ENCODE measurements at regions not wholly inside any gene's neighbourhood (a gene's known extent, or its start where the extent isn't known, plus 50 kb on each side); places are given as distances from the start of the nearest gene placed in this dataset.

DNA sequence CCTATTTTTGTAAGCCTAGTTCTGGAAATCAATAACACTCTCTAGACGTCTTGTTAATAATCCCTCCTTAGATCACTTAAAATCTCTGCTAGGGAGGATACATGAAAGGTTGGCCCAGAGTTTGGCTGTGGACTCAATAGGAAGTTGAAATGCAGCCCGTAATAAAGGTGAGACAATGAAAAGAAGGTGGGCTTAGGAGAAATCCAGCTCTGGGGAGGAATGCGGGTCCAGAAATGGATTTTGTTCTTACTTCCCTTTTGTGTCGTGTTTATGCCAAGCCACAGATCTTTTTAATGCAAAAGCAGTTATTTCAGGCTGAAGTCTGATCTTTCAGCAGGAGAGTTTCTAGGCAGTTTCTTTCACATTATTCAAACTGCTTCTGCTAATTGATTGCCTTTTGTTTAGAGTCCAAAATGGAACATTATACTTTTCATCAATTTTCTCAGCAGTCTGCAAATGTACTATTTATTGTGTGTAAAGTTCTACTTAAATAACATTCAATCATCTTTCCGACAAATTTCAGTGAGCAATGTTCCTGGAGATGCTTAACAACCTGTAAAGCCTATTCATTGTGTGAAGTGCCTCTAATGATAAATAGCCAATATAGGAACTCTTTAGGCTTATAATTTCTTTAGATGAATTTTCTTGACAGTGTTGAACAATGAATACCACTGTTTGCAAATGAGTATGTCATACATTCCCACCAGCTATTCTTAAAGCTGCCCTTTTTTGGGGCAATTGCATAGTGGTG, 252.9 kb upstream of the KRR1 start:
- Histone ChIP-seq H2AFZ (replicated peaks; ENCODE audit: low read length, poor library complexity) (no peak overlapping the region), H3K4ac (ENCODE audit: low read depth, low read length) (no peak overlapping the region), H3K14ac (replicated peaks; ENCODE audit: low read depth, low read length) (no peak overlapping the region), H2BK120ac (ENCODE audit: low read depth, low read length) (peak overlapping the region; percentile 3; the same call in 1 of the 2 replicates), H3K4me1 (ENCODE audit: control insufficient read depth, insufficient read depth, low read length) (peaks cover 2% of the 10 kb centered on the region; the same call in 1 of the 2 replicates), H3K23ac (ENCODE audit: low read depth, low read length) (no peak overlapping the region), H3K9me1 (ENCODE audit: insufficient read depth, low read length) (no peaks in the 10 kb centered on the region), H2BK15ac (ENCODE audit: low read depth, low read length) (no peak overlapping the region; the same call in 2 of the 3 replicates), H3K36me3 (ENCODE audit: control insufficient read depth, insufficient read depth, low read length) (no peaks in the 10 kb centered on the region), H3K27me3 (ENCODE audit: control insufficient read depth, insufficient read depth, low read length) (no peaks in the 10 kb centered on the region), H3K79me1 (ENCODE audit: low read depth in 1 of 2, low read length in 2 of 2) (no peaks in the 10 kb centered on the region), H4K8ac (ENCODE audit: low read depth in 2 of 2, low read length in 2 of 2) (no peak overlapping the region), H4K20me1 (ENCODE audit: insufficient read depth, low read length) (no peaks in the 10 kb centered on the region), H3K9ac (ENCODE audit: low read depth, low read length) (no peak overlapping the region), H3K27ac (ENCODE audit: insufficient read depth, low read length) (no peak overlapping the region), H2AK5ac (ENCODE audit: low read depth, low read length) (0 out of 2 replicates have a peak overlapping the region, but pooled peaks have one; percentile 1), H2BK5ac (ENCODE audit: low read depth, low read length, poor library complexity, severe bottlenecking) (no peak overlapping the region), H2BK20ac (ENCODE audit: low read depth, low read length) (0 out of 2 replicates have a peak overlapping the region, but pooled peaks have one; percentile 8), H3K56ac (ENCODE audit: extremely low read depth, insufficient read depth, low read length) (no peak overlapping the region), H2AK9ac (replicated peaks; ENCODE audit: low read depth, low read length, poor library complexity) (no peak overlapping the region), H3K4me3 (ENCODE audit: insufficient read depth, low read depth, low read length) (no peak overlapping the region), H4K91ac (ENCODE audit: insufficient read depth, low read depth, low read length) (no peak overlapping the region), H3K4me2 (ENCODE audit: low read depth, low read length) (no peak overlapping the region), H3K9me3 (ENCODE audit: control insufficient read depth, insufficient read depth, low read length) (no peaks in the 10 kb centered on the region), H4K5ac (ENCODE audit: low read depth, low read length) (no peak overlapping the region), H3K18ac (ENCODE audit: low read depth, low read length) (no peak overlapping the region)
- intact Hi-C loops (cut with micrococcal nuclease): no loop called here
- ChIA-PET CTCF (interaction anchor here (0.6 kb wide), 1 partner anchor 149 kb away, joined by 4 read pairs; no protein-coding TSS in a partner anchor), POLR2A (ENCODE audit: unreplicated experiment) (no interaction called here)
- WGBS, 2 experiments (ENCODE audit: extremely low coverage in 2 of 2, insufficient read length in 1 of 2): 90% methylated on average over 2 of the region's 5 CpGs; no CpG with 5 or more reads in 1 of the 2 experiments
- BruUV-seq (replicated peaks): no TSS peak
- dilution Hi-C loops (cut with HindIII; ENCODE audit: low sequenced_read_pairs, unreplicated experiment): no loop called here
- in situ Hi-C loops (cut with MboI; ENCODE audit: low sequenced_read_pairs): no loop called here
- ATAC-seq (ENCODE audit: low read depth) (no peak), DNase-seq (no peak)
- TF ChIP-seq SMC3 (IDR thresholded peaks at IDR 0.05; ENCODE audit: low read depth, low read length) (no peak), BHLHE40 (IDR thresholded peaks at IDR 0.05; ENCODE audit: low read depth, low read length) (no peak), MAZ (IDR thresholded peaks at IDR 0.05; ENCODE audit: borderline replicate concordance, low read depth, low read length) (no peak), RFX5 (IDR thresholded peaks at IDR 0.05; ENCODE audit: low read depth, low read length) (no peak), USF2 (IDR thresholded peaks at IDR 0.05; ENCODE audit: low read depth, low read length) (no peak), POLR2A (IDR thresholded peaks at IDR 0.05; ENCODE audit: low read depth, low read length) (no peak), CEBPB (IDR thresholded peaks at IDR 0.05; ENCODE audit: low read depth, low read length) (no peak), RCOR1 (IDR thresholded peaks at IDR 0.05; ENCODE audit: insufficient replicate concordance, low read length) (no peak), ELK1 (IDR thresholded peaks at IDR 0.05; ENCODE audit: borderline replicate concordance, low read depth, low read length) (no peak), MXI1 (IDR thresholded peaks at IDR 0.05; ENCODE audit: borderline replicate concordance, low read depth, low read length) (no peak)
